ENCODE measurements at regions not wholly inside any gene's neighbourhood (a gene's known extent, or its start where the extent isn't known, plus 50 kb on each side); places are given as distances from the start of the nearest gene placed in this dataset.

DNA sequence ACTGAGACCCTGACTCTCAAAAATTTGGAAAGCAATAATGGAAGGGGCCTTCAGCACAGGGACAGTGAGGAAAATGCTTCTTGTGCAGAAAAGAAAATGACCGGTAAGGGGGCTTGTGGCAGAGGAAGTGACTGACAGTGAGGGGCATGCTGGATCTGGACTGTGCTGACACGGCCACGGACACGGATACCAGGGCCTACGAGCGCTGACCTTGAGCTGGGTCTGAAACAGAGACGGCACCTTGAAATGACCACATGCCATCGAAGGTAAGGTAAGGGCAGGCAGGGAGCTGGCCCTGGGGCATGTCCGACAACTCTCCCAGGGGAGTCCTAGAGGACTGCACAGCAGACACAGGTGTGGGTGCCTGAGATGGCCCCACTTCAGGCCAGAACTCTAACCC, 182.1 kb downstream of the RHOU start:
- Mint-ChIP-seq H3K4me3 (no peak overlapping the region), H3K36me3 (ENCODE audit: insufficient read depth) (no peaks in the 10 kb centered on the region), H3K4me1 (peaks cover 10% of the 10 kb centered on the region), H3K27ac (ENCODE audit: low read depth) (no peak overlapping the region), H3K9me3 (no peaks in the 10 kb centered on the region), H3K27me3 (no peaks in the 10 kb centered on the region)
- no peak for ATAC-seq (replicated peaks; ENCODE audit: extremely low read depth, poor library complexity, severe bottlenecking)
- DNase-seq (ENCODE audit: low spot score in 2 of 2): no peak

GRCh38 chr1:228917755-228918154, 182.5 kb downstream of the RHOU start:
- H3K9me3 Mint-ChIP-seq: no peaks in the 10 kb centered on the region
- H3K4me1 Mint-ChIP-seq: peaks cover 10% of the 10 kb centered on the region
- H3K4me3 Mint-ChIP-seq: no peak overlapping the region
- DNase-seq (ENCODE audit: low spot score in 2 of 2) (no peak), ATAC-seq (replicated peaks; ENCODE audit: extremely low read depth, poor library complexity, severe bottlenecking) (no peak)
- H3K27ac Mint-ChIP-seq (ENCODE audit: low read depth): no peak overlapping the region
- no peaks in the 10 kb centered on the region for H3K36me3 Mint-ChIP-seq (ENCODE audit: insufficient read depth)
- H3K27me3 Mint-ChIP-seq: no peaks in the 10 kb centered on the region

DNA sequence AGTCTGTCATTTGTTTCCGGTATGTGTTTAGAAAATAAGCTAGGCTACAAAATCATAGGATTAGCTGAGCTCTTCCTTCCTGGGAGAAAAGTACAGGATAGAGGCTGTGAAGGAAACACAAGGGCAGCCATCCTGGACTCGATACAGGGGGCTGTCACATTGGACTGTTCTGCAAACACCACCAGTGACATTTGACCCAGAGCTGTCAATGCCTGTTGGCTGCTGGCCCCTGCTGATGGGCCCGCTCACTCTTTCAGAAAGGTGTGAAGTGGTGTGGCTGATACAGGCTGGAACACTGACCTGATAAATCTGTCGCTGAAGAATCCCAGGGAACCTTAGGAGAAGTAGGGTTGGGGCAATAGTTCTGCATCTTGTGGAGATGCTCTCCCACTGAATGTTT, 183.1 kb downstream of the RHOU start:
- no peak overlapping the region for H3K4me3 Mint-ChIP-seq
- H3K36me3 Mint-ChIP-seq (ENCODE audit: insufficient read depth): no peaks in the 10 kb centered on the region
- DNase-seq (ENCODE audit: low spot score in 2 of 2): no peak
- no peak for ATAC-seq (replicated peaks; ENCODE audit: extremely low read depth, poor library complexity, severe bottlenecking)
- H3K9me3 Mint-ChIP-seq: no peaks in the 10 kb centered on the region
- no peak overlapping the region for H3K27ac Mint-ChIP-seq (ENCODE audit: low read depth)
- no peaks in the 10 kb centered on the region for H3K27me3 Mint-ChIP-seq
- H3K4me1 Mint-ChIP-seq: peaks cover 10% of the 10 kb centered on the region

- no peak for ATAC-seq (replicated peaks; ENCODE audit: extremely low read depth, poor library complexity, severe bottlenecking)
- no peaks in the 10 kb centered on the region for H3K36me3 Mint-ChIP-seq (ENCODE audit: insufficient read depth)
- no peak overlapping the region for H3K27ac Mint-ChIP-seq (ENCODE audit: low read depth)
- peaks cover 10% of the 10 kb centered on the region for H3K4me1 Mint-ChIP-seq
- H3K9me3 Mint-ChIP-seq: no peaks in the 10 kb centered on the region
- DNase-seq (ENCODE audit: low spot score in 2 of 2): no peak
- no peak overlapping the region for H3K4me3 Mint-ChIP-seq
- H3K27me3 Mint-ChIP-seq: no peaks in the 10 kb centered on the region
Observed at GRCh38 chr1:228919914-228920313, 184.6 kb downstream of the RHOU start.

GRCh38 chr1:228920831-228921230, 185.6 kb downstream of the RHOU start:
- H3K9me3 Mint-ChIP-seq: no peaks in the 10 kb centered on the region
- H3K27me3 Mint-ChIP-seq: no peaks in the 10 kb centered on the region
- H3K36me3 Mint-ChIP-seq (ENCODE audit: insufficient read depth): no peaks in the 10 kb centered on the region
- H3K4me3 Mint-ChIP-seq: no peak overlapping the region
- peaks cover 10% of the 10 kb centered on the region for H3K4me1 Mint-ChIP-seq
- ATAC-seq (replicated peaks; ENCODE audit: extremely low read depth, poor library complexity, severe bottlenecking) (no peak), DNase-seq (ENCODE audit: low spot score in 2 of 2) (no peak)
- H3K27ac Mint-ChIP-seq (ENCODE audit: low read depth): no peak overlapping the region

GRCh38 chr1:228921481-228921880, 186.2 kb downstream of the RHOU start:
- DNase-seq (ENCODE audit: low spot score in 2 of 2) (no peak), ATAC-seq (replicated peaks; ENCODE audit: extremely low read depth, poor library complexity, severe bottlenecking) (no peak)
- H3K27ac Mint-ChIP-seq (ENCODE audit: low read depth): no peak overlapping the region
- H3K27me3 Mint-ChIP-seq: no peaks in the 10 kb centered on the region
- no peaks in the 10 kb centered on the region for H3K36me3 Mint-ChIP-seq (ENCODE audit: insufficient read depth)
- H3K9me3 Mint-ChIP-seq: no peaks in the 10 kb centered on the region
- no peak overlapping the region for H3K4me3 Mint-ChIP-seq
- peaks cover 10% of the 10 kb centered on the region for H3K4me1 Mint-ChIP-seq

- ATAC-seq (replicated peaks; ENCODE audit: extremely low read depth, poor library complexity, severe bottlenecking): no peak
- no peaks in the 10 kb centered on the region for H3K9me3 Mint-ChIP-seq
Observed at GRCh38 chr1:228922722-228923376, 187.6 kb downstream of the RHOU start.

GRCh38 chr1:228923973-228924686, 188.9 kb downstream of the RHOU start:
- no peak for ATAC-seq (replicated peaks; ENCODE audit: extremely low read depth, poor library complexity, severe bottlenecking)
- H3K27ac Mint-ChIP-seq (ENCODE audit: low read depth): no peak overlapping the region
- peaks cover 2% of the 10 kb centered on the region for H3K36me3 Mint-ChIP-seq (ENCODE audit: insufficient read depth)
- peaks cover 10% of the 10 kb centered on the region for H3K4me1 Mint-ChIP-seq
- H3K27me3 Mint-ChIP-seq: no peaks in the 10 kb centered on the region
- DNase-seq (ENCODE audit: low spot score in 2 of 2): no peak
- no peak overlapping the region for H3K4me3 Mint-ChIP-seq
- H3K9me3 Mint-ChIP-seq: no peaks in the 10 kb centered on the region

More at GRCh38 chr1:228922722-228923376, 187.6 kb downstream of the RHOU start:
- no peak for DNase-seq (ENCODE audit: low spot score in 2 of 2)
- H3K27me3 Mint-ChIP-seq: no peaks in the 10 kb centered on the region
- no peak overlapping the region for H3K4me3 Mint-ChIP-seq
- H3K27ac Mint-ChIP-seq (ENCODE audit: low read depth): no peak overlapping the region
- peaks cover 10% of the 10 kb centered on the region for H3K4me1 Mint-ChIP-seq
- H3K36me3 Mint-ChIP-seq (ENCODE audit: insufficient read depth): peaks cover 2% of the 10 kb centered on the region

- peaks cover 9% of the 10 kb centered on the region for H3K4me1 Mint-ChIP-seq
- H3K27ac Mint-ChIP-seq (ENCODE audit: low read depth): no peak overlapping the region
- H3K4me3 Mint-ChIP-seq: no peak overlapping the region
- H3K9me3 Mint-ChIP-seq: no peaks in the 10 kb centered on the region
- ATAC-seq (replicated peaks; ENCODE audit: extremely low read depth, poor library complexity, severe bottlenecking): no peak
- H3K36me3 Mint-ChIP-seq (ENCODE audit: insufficient read depth): peaks cover 2% of the 10 kb centered on the region
- H3K27me3 Mint-ChIP-seq: no peaks in the 10 kb centered on the region
- no peak for DNase-seq (ENCODE audit: low spot score in 2 of 2)
Observed at GRCh38 chr1:228925691-228926090, 190.4 kb downstream of the RHOU start.

- H3K4me1 Mint-ChIP-seq: no peaks in the 10 kb centered on the region
- DNase-seq (ENCODE audit: low spot score in 2 of 2) (no peak), ATAC-seq (replicated peaks; ENCODE audit: extremely low read depth, poor library complexity, severe bottlenecking) (no peak)
- H3K36me3 Mint-ChIP-seq (ENCODE audit: insufficient read depth): peaks cover 2% of the 10 kb centered on the region
- no peaks in the 10 kb centered on the region for H3K9me3 Mint-ChIP-seq
- no peak overlapping the region for H3K4me3 Mint-ChIP-seq
- H3K27me3 Mint-ChIP-seq: no peaks in the 10 kb centered on the region
- H3K27ac Mint-ChIP-seq (ENCODE audit: low read depth): no peak overlapping the region
Observed at GRCh38 chr1:228927421-228927820, 192.1 kb downstream of the RHOU start.

DNA sequence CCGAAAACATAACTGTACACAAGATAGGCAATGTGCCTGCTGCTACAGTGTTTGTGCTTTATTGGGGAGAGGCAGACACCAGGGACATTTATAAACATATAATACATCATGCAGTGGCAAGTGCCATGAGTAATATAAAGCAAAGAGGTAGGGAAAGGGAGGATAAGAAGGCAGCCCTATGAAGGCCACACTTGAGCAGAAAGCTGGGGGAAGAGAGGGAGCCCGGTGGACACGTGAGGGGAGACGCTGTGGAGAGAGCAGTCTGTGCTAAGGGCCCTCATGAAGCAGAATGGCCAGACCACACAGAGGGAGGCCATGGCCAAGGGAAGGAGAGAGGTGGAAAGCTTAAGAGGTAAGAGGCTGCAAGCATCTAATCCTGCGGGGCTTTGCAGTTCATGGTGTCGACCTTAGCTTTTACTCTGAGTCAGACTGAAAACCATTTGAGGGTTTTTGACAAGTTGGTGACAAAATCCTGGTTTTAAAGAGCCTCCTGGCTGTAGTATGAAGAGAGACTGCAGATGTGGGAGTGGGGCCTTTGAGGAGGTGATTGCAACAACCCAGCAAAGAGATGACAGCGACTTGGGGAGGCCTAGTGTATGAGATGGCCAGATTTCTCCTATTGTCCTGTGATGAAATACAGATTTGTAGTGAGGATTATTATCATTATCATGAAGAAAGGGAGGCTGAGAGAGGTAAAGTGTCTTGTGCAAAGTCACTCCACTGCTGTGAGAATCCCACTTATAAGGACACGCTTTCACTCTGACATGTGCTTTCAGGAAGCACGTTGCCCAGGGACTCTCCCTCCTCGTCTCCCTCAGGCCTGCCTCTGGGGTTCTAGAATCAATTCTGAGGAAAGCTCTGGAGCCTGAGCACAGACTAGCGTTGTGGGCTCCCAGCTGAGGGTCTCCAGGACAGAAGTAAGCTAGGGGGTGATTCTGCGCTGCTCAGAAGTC, 192.9 kb downstream of the RHOU start:
- Mint-ChIP-seq H3K36me3 (ENCODE audit: insufficient read depth) (peaks cover 2% of the 10 kb centered on the region), H3K27ac (ENCODE audit: low read depth) (no peak overlapping the region), H3K4me1 (no peaks in the 10 kb centered on the region), H3K27me3 (no peaks in the 10 kb centered on the region), H3K9me3 (no peaks in the 10 kb centered on the region), H3K4me3 (no peak overlapping the region)
- DNase-seq (ENCODE audit: low spot score in 2 of 2) (no peak), ATAC-seq (replicated peaks; ENCODE audit: extremely low read depth, poor library complexity, severe bottlenecking) (no peak)

DNA sequence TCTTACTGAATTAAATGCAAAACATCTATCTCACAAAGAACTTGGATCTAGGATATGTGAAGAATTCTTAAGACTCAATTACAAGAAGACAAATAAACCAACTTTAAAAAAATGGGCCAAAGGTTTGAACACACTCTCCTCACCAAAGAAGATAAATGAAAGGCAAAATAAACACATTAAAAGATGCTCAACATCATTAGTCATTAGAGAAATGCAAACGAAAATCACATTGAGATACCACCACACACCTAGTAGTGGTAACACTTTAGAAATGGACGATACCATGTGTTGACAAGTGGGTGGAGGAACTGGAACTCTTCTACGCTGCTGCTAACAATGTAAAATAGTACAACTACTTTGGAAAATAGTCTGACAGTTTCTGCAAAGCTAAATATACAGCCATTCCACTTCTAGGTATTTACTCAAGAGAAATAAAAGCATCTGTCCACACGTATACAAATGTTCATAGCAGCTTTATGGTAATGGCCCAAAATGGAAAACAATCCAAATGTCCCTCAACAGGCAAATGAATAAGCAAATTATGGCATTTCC, 194.3 kb downstream of the RHOU start:
- peaks cover 2% of the 10 kb centered on the region for H3K36me3 Mint-ChIP-seq (ENCODE audit: insufficient read depth)
- H3K4me3 Mint-ChIP-seq: no peak overlapping the region
- no peak for DNase-seq (ENCODE audit: low spot score in 2 of 2)
- no peak for ATAC-seq (replicated peaks; ENCODE audit: extremely low read depth, poor library complexity, severe bottlenecking)
- no peaks in the 10 kb centered on the region for H3K9me3 Mint-ChIP-seq
- H3K4me1 Mint-ChIP-seq: no peaks in the 10 kb centered on the region
- H3K27ac Mint-ChIP-seq (ENCODE audit: low read depth): no peak overlapping the region
- no peaks in the 10 kb centered on the region for H3K27me3 Mint-ChIP-seq

All from central memory CD8-positive, alpha-beta T cell (primary cell).